Trophoblast cell (in vitro differentiated cells and primary cell): ENCODE measurements at regions not wholly inside any gene's neighbourhood (a gene's known extent, or its start where the extent isn't known, plus 50 kb on each side); places are given as distances from the start of the nearest gene placed in this dataset.

Source experiments
- DNase-seq, 2 donors: peaks; one replicate each; pipeline ENCODE4 v3.0.0-alpha.2; 2016
- H2AFZ ChIP-seq: 2 replicates; pipeline ENCODE4 v1.6.1; 2013; ENCODE audit warnings: low read length, moderate library complexity, mild to moderate bottlenecking; ENCODE audit not compliant: insufficient read depth, poor library complexity
- H2AK5ac ChIP-seq: 2 replicates; pipeline ENCODE4 v1.6.1; 2013; ENCODE audit warnings: mild to moderate bottlenecking, low read length
- H2BK120ac ChIP-seq: 2 replicates; pipeline ENCODE4 v1.6.1; 2013; ENCODE audit warnings: low read length, mild to moderate bottlenecking, moderate library complexity; ENCODE audit not compliant: insufficient read depth, poor library complexity
- H2BK12ac ChIP-seq: 2 replicates; pipeline ENCODE4 v1.6.1; 2013; ENCODE audit warnings: mild to moderate bottlenecking, low read length, moderate library complexity
- H2BK5ac ChIP-seq: 2 replicates; pipeline ENCODE4 v1.6.1; 2013; ENCODE audit warnings: low read length, low read depth, moderate library complexity, mild to moderate bottlenecking; ENCODE audit not compliant: poor library complexity
- H3K14ac ChIP-seq: 2 replicates; pipeline ENCODE4 v1.6.1; 2013; ENCODE audit warnings: mild to moderate bottlenecking, low read length
- H3K18ac ChIP-seq: 2 replicates; pipeline ENCODE4 v1.6.1; 2013; ENCODE audit warnings: mild to moderate bottlenecking, low read length
- H3K23ac ChIP-seq: 2 replicates; pipeline ENCODE4 v1.6.1; 2013; ENCODE audit warnings: low read length
- H3K27ac ChIP-seq: 2 replicates; pipeline ENCODE4 v1.5.1; 2013; ENCODE audit warnings: low read depth, mild to moderate bottlenecking, inconsistent platforms, low read length, moderate library complexity
- H3K27me3 ChIP-seq: 2 replicates; pipeline ENCODE4 v1.6.1; 2013; ENCODE audit warnings: inconsistent platforms, mild to moderate bottlenecking, low read length, moderate library complexity; ENCODE audit not compliant: insufficient read depth
- H3K36me3 ChIP-seq, 2 experiments: 1 replicate in 1 of 2; 2 replicates in 1 of 2; pipeline ENCODE4 v1.6.1; 2013; ENCODE audit warnings: low read length in 2 of 2, mild to moderate bottlenecking in 2 of 2, moderate library complexity in 1 of 2; ENCODE audit not compliant: insufficient read depth in 2 of 2, control insufficient read depth in 1 of 2
- H3K4ac ChIP-seq: 2 replicates; pipeline ENCODE4 v1.6.1; 2013; ENCODE audit warnings: low read depth, mild to moderate bottlenecking, low read length, moderate library complexity
- H3K4me1 ChIP-seq, 2 experiments: 1 replicate in 1 of 2; 2 replicates in 1 of 2; pipeline ENCODE4 v1.6.1; 2013; ENCODE audit warnings: low read length in 2 of 2, mild to moderate bottlenecking in 2 of 2, moderate library complexity in 1 of 2; ENCODE audit not compliant: insufficient read depth in 2 of 2, control insufficient read depth in 1 of 2
- H3K4me2 ChIP-seq: 2 replicates; pipeline ENCODE4 v1.6.1; 2013; ENCODE audit warnings: inconsistent platforms, mild to moderate bottlenecking, low read length, moderate library complexity
- H3K4me3 ChIP-seq: 2 replicates; pipeline ENCODE4 v1.5.1; 2013; ENCODE audit warnings: mild to moderate bottlenecking, low read depth, low read length, inconsistent platforms
- H3K79me1 ChIP-seq: one replicate; pipeline ENCODE4 v1.6.1; 2013; ENCODE audit warnings: low read length
- H3K79me2 ChIP-seq: 2 replicates; pipeline ENCODE4 v1.6.1; 2013; ENCODE audit warnings: low read length, mild to moderate bottlenecking; ENCODE audit not compliant: control insufficient read depth, insufficient read depth, poor library complexity
- H3K9ac ChIP-seq: 2 replicates; pipeline ENCODE4 v1.6.1; 2013; ENCODE audit warnings: mild to moderate bottlenecking, low read length
- H3K9me3 ChIP-seq: 2 replicates; pipeline ENCODE4 v1.6.1; 2013; ENCODE audit warnings: low read depth, mild to moderate bottlenecking, control low read depth, inconsistent platforms, low read length; ENCODE audit not compliant: insufficient read depth
- H4K12ac ChIP-seq: 2 replicates; pipeline ENCODE4 v1.6.1; 2013; ENCODE audit warnings: low read depth, mild to moderate bottlenecking, low read length, moderate library complexity
- H4K8ac ChIP-seq: 2 replicates; pipeline ENCODE4 v1.6.1; 2013; ENCODE audit warnings: low read depth, mild to moderate bottlenecking, low read length, moderate library complexity
- H4K91ac ChIP-seq: one replicate; pipeline ENCODE4 v1.6.1; 2013; ENCODE audit warnings: low read depth, mild to moderate bottlenecking, low read length, moderate library complexity
- WGBS: extraction: QIAGEN DNeasy Blood & Tissue Kit; methylation state at CpG from one replicate; pipeline ENCODE4 v1.1.7; 2013; ENCODE audit warnings: missing lambda C conversion rate; ENCODE audit not compliant: insufficient read length, insufficient coverage; ENCODE audit errors: extremely low coverage; 5-methylcytosine and 5-hydroxymethylcytosine counted together

- no peaks in the 10 kb centered on the region for H3K9me3 ChIP-seq
- no peak overlapping the region for H3K9ac ChIP-seq
- H3K79me2 ChIP-seq: no peaks in the 10 kb centered on the region
- WGBS: no CpG with 5 or more reads among the region's 7 CpGs
- no peak overlapping the region for H2AFZ ChIP-seq
- H3K14ac ChIP-seq: no peak overlapping the region
- H3K36me3 ChIP-seq: no peaks in the 10 kb centered on the region
- H3K23ac ChIP-seq: no peak overlapping the region
- no peak overlapping the region for H3K27ac ChIP-seq
- H3K79me1 ChIP-seq: no peaks in the 10 kb centered on the region
- H3K4me1 ChIP-seq: no peaks in the 10 kb centered on the region
- no peak overlapping the region for H3K4me3 ChIP-seq
- no peak overlapping the region for H2AK5ac ChIP-seq
- H4K12ac ChIP-seq: no peak overlapping the region
- H2BK12ac ChIP-seq: no peak overlapping the region
- H3K4ac ChIP-seq: no peak overlapping the region
- no peak overlapping the region for H4K91ac ChIP-seq
- H3K4me2 ChIP-seq: no peak overlapping the region
- DNase-seq: no peak
- H4K8ac ChIP-seq: no peak overlapping the region
- H2BK5ac ChIP-seq: no peak overlapping the region
- H3K18ac ChIP-seq: no peak overlapping the region
- no peaks in the 10 kb centered on the region for H3K27me3 ChIP-seq
- H2BK120ac ChIP-seq: no peak overlapping the region
Measured at GRCh38 chr3:72311425-72311824, 526.5 kb upstream of the PROK2 start.

- no peaks in the 10 kb centered on the region for H3K79me1 ChIP-seq
- H3K9ac ChIP-seq: no peak overlapping the region
- no peak overlapping the region for H2AK5ac ChIP-seq
- H3K9me3 ChIP-seq: no peaks in the 10 kb centered on the region
- H4K12ac ChIP-seq: no peak overlapping the region
- no peak overlapping the region for H3K23ac ChIP-seq
- H2AFZ ChIP-seq: no peak overlapping the region
- no peak overlapping the region for H3K4me2 ChIP-seq
- H2BK12ac ChIP-seq: no peak overlapping the region
- H2BK120ac ChIP-seq: no peak overlapping the region
- H3K14ac ChIP-seq: no peak overlapping the region
- no peaks in the 10 kb centered on the region for H3K27me3 ChIP-seq
- no peak overlapping the region for H4K8ac ChIP-seq
- no peak overlapping the region for H3K4me3 ChIP-seq
- H3K18ac ChIP-seq: no peak overlapping the region
- H3K4me1 ChIP-seq: no peaks in the 10 kb centered on the region
- no peaks in the 10 kb centered on the region for H3K36me3 ChIP-seq
- no CpG with 5 or more reads among the region's 20 CpGs for whole genome bisulfite sequencing
- H3K4ac ChIP-seq: no peak overlapping the region
- H3K79me2 ChIP-seq: no peaks in the 10 kb centered on the region
- DNase-seq: peak in 1 of 2 donors; percentile 8
- no peak overlapping the region for H2BK5ac ChIP-seq
- no peak overlapping the region for H3K27ac ChIP-seq
- H4K91ac ChIP-seq: no peak overlapping the region
Measured at GRCh38 chr3:72310419-72311380, 525.8 kb upstream of the PROK2 start.

DNA sequence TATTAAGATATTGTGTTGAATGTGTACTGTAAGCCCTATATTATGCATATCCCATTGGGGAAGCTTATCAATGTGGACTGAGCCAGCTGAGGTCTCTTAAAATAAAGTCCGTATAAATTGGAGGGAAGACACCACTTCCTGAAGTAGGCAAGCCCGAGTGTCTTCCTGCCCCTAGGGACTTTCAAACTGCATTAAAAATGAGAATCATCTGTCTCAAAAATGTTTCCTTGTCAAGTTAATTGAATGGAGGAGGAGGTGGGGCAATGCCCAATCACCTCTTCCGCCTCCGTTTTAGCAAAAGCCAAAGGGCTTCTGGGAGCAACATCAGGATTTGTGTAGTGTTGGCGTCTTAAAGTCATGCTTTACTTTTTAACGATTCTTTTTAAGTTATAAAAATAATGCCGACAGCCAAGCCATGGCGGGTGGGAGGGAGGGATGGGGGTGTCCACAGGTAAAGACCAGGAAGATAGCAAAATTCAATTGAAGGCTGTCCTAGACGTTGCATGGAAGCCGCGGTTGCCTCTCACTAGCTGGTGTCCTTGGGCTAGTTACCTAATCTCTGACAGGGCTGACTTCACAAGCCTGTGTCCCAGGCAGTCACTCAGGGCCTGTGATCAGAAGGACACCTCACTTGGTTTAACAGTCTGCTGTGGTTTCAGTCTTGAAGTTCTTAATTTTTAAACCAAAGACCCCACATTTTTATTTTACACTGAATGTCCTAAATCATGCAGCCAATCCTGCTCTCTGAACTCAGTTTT, 524.9 kb upstream of the PROK2 start:
- Histone ChIP-seq H3K18ac (no peak overlapping the region), H3K79me2 (no peaks in the 10 kb centered on the region), H3K27me3 (no peaks in the 10 kb centered on the region), H3K4me1 (no peaks in the 10 kb centered on the region), H3K4me3 (no peak overlapping the region), H2BK120ac (no peak overlapping the region), H2BK5ac (no peak overlapping the region), H3K4me2 (no peak overlapping the region), H3K4ac (no peak overlapping the region), H3K14ac (no peak overlapping the region), H4K91ac (no peak overlapping the region), H2BK12ac (no peak overlapping the region), H4K8ac (no peak overlapping the region), H2AK5ac (no peak overlapping the region), H3K79me1 (no peaks in the 10 kb centered on the region), H3K9ac (no peak overlapping the region), H3K36me3 (no peaks in the 10 kb centered on the region), H3K9me3 (no peaks in the 10 kb centered on the region), H2AFZ (no peak overlapping the region), H3K27ac (no peak overlapping the region), H3K23ac (no peak overlapping the region), H4K12ac (no peak overlapping the region)
- DNase-seq: no peak
- WGBS: no CpG with 5 or more reads among the region's 11 CpGs

- Histone ChIP-seq H3K36me3 (no peaks in the 10 kb centered on the region), H3K18ac (no peak overlapping the region), H3K27ac (no peak overlapping the region), H3K4me1 (peaks cover 0 to 3% of the 10 kb centered on the region in 2 experiments), H3K14ac (no peak overlapping the region), H4K91ac (no peak overlapping the region), H3K9me3 (no peaks in the 10 kb centered on the region), H3K79me2 (no peaks in the 10 kb centered on the region), H3K4ac (no peak overlapping the region), H3K4me2 (no peak overlapping the region), H3K23ac (no peak overlapping the region), H2BK12ac (no peak overlapping the region), H3K9ac (no peak overlapping the region), H3K79me1 (no peaks in the 10 kb centered on the region), H2BK5ac (no peak overlapping the region), H2BK120ac (no peak overlapping the region), H3K27me3 (no peaks in the 10 kb centered on the region), H3K4me3 (no peak overlapping the region), H4K12ac (no peak overlapping the region), H2AK5ac (no peak overlapping the region), H4K8ac (no peak overlapping the region), H2AFZ (no peak overlapping the region)
- DNase-seq: no peak
- no CpG with 5 or more reads among the region's 2 CpGs for WGBS
Measured at GRCh38 chr3:72308641-72309040, 523.7 kb upstream of the PROK2 start.
